ENCODE measurements at regions not wholly inside any gene's neighbourhood (a gene's known extent, or its start where the extent isn't known, plus 50 kb on each side); places are given as distances from the start of the nearest gene placed in this dataset.

DNA sequence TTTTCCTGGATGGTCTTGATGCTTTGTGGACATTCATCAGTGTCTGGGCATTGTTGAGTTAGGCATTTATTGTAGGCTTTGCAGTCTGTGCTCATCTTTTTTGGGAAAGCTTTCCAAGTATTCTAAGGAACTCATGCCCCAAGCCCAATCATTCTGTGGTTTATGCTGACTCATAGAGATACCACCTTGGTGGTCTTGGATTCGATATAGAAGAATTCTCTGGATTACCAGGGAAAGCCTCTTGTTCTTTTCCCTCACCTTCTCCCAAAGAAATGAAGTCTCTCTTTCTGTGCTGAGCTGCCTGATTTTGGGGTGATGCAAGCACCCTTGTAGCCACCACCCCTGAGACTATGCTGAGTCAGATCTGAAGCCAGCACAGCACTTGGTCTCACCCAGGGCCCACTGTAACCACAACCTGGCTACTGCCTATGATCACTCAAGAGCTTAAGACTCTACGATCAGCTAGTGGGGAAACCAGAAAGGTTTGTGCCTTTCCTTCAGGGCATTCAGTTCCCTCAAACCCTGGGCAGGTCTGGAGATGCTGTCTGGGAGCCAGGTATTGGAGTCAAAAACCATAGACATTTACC, 422.6 kb downstream of the NUF2 start:
- no peak for DNase-seq (ENCODE audit: low read depth)

DNA sequence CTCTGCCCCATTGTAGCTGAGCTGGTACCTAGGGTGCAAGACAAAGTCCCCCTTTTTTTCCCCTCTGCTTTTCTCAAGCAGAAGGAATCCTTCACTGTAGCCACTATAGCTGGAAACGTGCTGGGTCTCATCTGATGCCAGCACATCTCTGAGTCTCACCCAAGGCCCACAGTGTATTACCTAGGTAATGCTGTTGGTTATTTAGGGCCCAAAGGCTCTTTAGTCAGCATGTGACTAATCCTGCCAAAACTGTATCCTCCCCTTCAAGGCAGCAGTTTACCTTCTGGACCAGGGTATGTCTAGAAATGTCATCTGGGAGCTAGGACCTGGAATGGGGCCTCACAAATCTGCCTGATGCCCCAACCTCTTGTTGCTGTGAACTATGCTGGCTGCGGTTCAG, 423.4 kb downstream of the NUF2 start:
- DNase-seq (ENCODE audit: low read depth), result no peak

DNA sequence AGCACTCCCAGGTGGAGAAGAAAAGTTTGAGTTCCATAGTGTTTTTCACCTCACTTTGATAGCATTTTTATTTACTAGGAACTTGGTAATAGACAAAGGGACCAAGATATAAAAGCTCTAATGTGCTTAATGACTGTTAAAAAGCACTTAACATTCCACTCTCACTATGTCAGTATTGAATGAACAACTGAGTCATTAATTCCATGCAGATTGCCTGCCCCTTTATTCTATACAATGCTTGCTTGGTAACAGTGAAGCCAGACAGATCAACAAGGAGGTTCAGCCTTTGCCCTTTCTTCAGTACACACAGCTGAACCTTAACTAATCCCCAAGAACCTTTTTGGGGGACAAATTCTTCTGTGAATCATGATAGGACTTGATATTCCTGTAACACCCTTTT, 425.5 kb downstream of the NUF2 start:
- no peak for DNase-seq (ENCODE audit: low read depth)

DNA sequence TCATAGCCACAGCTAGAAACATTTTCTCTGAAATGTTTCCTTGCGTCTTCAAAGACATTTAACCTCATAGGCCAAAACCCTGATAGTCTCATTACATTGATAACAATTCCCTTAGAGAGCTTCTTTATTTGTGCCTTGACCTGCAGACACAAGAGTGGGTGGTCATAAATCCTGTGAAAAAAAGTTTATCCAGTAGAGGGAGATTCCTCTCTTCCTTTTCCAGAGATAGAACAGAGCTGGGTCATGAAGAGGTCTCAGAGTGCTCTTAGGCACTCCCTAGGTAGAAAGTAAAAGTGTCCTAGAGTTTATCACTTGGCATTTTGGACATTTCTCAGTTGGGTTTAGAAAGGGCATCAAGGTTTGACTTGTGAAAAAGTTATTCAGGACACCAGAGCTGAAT, 426.1 kb downstream of the NUF2 start:
- no peak for DNase-seq (ENCODE audit: low read depth)

DNA sequence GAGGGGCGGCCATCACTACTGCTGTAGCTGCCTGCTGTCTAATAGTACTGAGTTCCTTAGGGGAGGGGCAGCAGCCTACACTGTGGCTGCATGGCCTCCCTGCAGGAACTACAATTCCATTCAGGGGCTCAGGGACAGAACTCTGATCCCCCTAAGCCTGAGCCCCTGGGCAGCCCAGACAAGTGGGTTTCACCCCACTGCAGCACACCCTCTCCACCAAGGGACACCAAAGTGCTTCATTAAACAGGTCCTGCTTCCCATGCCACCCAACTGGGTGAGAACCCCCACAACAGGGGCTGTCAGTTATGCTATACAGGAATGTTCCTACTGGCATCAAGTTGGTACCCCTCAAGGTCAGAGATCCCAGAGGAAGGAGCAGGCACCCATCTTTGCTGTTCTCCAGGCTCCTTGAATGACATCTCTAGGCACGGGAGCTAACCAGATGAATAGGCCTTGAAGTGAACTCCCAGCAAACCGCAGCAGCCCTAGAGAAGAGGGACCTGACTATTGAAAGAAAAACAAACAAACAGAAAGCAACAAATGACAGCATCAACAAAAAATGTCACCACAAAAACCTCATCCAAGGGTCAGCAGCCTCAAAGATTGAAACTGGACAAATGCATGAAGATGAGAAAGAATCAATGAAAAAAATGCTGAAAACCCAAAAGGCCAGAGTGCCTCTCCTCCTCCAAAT, 437.4 kb downstream of the NUF2 start:
- DNase-seq (ENCODE audit: low read depth), result peak; percentile 29

DNA sequence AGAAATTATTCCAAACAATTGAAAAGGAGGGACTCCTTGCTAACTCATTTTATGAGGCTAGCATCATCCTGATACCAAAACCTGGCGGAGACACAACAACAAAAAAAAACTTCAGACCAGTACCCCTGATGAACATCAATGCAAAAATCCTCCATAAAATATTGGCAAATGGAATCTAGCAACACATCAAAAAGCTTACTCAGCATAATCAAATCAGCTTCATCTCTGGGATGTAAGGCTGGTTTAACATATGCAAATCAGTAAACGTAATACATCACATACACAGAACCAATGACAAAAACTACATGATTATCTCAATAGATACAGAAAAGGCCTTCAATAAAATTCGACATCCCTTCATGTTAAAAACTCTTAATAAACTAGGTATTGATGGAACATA, 440.1 kb downstream of the NUF2 start:
- DNase-seq (ENCODE audit: low read depth), result no peak

DNA sequence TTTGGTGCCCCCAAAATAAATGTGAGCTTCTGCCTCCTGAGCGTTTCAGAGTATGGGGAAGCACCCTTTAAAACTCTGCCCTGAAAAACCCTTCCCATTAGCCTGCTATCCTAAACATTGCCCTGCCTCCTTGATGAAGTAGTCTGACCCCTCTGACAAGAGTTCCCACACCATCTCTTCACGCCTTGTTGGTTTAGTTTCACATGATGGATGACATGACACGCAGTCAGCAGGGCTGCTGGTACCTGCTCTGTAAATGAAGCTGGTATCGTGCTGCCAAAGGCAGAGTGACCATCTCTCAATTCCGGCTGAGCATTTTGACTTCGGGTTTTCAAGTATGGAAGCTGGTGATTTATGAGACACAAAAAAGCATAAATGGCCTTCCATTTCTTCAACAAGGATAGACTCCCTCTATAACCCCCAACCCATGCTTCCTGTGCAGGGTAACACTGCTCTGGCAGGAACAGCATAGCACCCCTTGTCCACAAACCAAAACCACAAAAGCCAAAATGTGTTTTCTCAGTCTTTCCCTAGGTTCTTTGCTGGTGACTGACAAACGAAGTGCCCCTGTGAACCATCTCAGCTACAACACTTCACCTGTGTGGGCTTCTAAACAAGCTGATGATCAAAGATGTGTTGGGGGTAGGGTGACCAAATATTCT, 444.6 kb downstream of the NUF2 start:
- DNase-seq (ENCODE audit: low read depth), result no peak

DNA sequence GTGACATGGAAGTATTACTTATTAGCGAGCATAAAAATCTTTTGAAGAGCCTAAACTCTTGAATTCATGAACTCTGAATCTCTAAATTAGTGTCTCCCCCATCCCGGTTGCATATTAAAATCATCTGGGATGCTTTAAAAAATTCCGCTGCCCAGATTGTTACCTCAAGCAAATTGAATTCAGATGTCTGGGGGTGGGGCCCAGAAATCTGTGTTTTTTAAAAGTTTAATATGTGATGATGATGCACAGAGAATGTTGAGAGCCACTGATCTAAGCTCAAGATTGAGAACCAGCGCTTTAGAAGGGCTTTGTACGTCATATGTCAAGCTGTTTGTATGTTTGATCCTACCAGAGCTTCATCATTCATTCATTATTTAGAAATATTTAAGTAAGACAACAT, 446.8 kb downstream of the NUF2 start:
- DNase-seq (ENCODE audit: low read depth), result no peak

DNA sequence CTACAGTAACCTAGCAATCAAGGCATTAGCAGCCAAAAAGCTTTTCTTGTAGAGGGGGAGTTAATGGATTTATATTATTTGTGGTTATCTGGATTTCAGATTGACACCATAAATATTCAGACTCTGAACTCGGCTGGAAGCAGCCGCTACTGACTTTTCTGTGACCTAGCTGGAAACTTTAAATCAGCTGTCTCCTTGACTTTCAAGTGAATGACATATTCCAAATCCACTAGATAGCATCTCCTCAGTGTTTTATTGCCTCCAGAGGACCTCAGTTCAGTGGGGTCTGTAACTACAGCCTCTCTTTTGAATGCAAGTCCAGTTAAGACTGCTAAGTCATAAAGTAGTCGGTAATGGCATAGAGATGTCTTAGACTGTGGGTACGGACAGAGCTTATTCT, 448.5 kb downstream of the NUF2 start:
- no peak for DNase-seq (ENCODE audit: low read depth)

DNA sequence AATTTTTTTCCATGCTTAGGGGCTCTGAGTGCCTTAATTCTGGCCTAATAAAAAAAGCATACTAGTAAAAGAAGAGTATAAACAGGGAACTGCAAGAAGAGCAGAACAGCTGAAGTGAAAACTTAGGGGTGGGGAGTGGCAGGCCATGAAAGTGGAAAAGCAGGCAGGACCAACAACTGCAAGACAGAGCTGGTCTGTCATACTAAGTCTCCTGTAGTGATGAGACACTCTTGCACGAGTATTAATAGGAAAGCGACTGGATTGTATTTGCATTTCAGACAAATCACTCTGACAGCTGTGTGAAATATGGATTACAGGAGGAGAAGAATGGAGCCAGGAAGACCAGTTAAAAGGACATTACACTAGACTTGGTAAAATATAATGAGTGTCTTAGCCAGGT, 449.9 kb downstream of the NUF2 start:
- DNase-seq (ENCODE audit: low read depth), result no peak

DNA sequence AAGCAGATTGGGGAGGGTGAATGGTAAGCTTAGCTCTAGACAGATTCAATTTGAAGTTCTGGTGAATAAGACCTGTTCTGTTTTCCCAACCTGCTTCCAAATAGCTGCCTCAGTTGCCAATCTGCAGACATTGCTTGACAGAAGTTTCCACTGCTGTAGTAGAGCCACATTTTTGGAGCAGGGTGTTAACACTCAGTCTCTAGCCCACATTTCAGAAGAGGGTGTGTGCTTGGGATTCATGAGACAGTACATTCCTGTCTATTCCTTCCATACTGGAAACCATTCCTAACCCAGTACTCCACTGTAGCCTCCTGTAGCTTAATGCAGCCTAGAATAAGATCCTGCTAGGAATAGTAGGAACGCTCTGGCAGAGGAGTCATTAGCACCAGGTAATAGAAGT, 450.5 kb downstream of the NUF2 start:
- no peak for DNase-seq (ENCODE audit: low read depth)

DNA sequence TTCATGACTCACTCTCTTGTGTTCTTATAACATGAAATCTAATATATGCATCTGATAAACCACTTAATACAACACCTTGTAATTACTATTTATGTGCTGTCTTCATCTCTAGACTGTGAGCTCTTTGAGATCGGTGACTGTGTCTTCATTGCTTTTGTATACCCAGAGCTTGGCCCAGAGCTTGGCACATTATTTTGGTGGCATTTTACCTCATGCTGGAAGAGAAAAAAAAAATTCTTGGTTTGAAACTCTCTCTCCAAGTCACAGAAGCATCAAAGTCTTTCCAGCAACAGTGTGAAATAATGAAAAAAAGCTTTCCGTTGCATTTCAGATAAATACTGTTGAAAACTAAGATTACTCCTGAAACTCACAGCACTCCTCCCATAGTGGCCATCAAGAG, 451.6 kb downstream of the NUF2 start:
- no peak for DNase-seq (ENCODE audit: low read depth)

DNA sequence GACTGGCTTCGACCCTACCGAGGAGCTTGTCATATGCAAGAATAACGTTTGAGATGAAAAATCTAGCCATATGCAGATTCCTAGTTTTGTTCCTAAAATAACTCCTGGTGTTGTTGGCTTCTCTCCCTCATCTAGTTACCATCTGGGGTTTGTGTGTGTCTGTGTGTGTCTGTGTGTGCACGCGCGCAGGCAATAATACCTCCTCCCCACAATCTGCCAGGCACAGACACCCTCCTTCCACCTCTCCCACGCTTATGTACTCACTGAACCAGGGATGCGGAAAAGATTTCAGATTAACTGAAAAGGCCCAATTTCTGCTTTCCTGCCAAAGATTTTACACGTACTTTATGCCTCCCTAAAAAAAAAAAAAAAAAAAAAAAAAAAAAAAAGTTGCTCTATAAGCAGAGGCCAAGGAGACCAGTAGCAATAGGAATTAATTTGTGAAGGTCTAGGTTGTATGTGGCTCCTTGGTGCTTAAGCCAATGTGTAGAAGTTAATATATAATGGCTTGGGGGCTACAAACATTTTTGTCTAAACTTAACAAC, 452.7 kb downstream of the NUF2 start:
- no peak for DNase-seq (ENCODE audit: low read depth)

DNA sequence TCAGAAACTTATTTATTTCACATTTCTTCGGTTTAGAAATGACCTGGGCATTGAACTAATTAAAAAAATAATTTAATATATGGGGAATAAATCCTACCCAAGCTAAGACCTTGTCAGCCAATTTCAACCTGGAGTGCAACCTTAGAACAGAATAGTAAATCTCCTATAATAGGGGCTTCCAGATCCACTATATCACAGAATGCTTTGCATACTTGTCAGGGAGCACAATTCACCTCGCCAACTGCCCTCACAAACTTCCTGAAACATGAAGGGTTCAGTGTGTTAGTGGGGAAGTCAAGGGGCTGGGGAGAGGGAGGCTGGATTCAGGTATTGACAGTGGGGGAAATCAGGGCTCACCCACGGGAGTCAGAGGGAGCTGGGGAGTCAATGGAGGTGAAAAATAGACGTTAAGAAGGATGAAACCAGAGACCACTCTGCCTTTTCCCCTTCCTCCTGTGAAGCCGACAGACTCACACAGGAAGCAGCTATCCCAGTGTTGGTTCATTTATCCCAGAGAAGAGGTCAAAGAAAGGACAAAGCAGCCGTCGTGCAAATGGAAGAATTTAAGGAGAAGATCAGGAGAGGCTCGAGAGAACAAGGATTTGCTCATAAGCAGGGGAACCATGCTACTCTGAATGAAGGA, 453.3 kb downstream of the NUF2 start:
- DNase-seq (ENCODE audit: low read depth), result no peak

DNA sequence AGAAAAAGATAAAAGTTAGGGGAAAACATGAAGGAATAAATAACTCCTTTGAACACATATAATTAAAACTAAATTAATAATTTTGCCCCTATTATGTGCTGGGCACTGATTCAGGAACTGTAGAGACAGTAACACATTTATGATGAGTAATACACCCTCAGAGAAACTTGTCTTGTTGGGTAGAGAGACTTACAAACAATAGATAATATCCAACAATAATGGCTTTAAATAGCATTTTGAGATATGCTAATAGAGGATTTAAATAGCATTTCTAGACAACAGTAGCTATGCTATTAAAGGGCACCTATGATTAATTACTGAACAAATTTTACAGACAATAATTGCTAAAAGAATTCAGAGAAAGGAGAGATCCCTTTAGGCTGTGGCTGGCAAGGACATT, 455.5 kb downstream of the NUF2 start:
- no peak for DNase-seq (ENCODE audit: low read depth)

DNA sequence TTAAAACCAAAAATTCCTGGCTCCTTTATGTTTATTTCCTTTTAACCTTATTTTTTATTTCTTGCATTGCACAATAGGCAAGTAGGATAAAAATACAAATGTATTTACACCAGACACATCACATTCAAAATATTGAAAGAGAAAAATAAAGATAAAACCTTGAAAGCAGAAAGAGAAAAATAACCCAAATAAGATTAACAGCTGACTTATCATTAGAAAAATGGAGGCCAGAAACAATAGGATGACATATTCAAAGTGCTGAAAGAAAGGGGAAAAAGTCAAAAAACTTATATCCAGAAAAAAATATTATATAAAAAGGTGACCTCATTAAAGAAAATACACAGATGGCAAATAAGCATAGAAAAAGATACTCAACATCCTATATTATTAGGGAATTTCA, 459.4 kb downstream of the NUF2 start:
- DNase-seq (ENCODE audit: low read depth), result no peak

DNA sequence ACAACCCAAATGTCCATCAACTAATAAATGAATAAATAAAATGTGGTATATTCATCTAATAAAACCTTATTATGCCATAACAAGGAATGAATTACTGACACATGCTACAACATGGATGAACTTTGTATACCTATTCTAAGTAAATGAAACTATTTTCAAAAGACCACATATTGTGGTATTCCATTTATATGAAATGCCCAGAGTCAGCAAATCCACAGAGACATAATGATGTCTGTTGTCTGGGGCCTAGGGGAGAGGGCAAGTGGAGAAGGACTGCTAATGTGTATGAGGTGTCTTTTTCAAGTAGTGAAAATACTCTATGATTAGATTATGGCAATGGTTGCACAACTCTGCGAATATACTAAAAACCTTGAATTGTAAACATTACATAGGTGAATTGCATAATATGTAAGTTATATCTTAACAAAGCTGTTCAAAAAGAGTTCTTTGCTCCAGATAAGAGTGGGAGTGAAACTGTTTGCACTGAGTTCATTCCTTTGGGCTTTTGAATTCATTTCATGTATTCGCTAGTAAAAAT, 464.2 kb downstream of the NUF2 start:
- no peak for DNase-seq (ENCODE audit: low read depth)

DNA sequence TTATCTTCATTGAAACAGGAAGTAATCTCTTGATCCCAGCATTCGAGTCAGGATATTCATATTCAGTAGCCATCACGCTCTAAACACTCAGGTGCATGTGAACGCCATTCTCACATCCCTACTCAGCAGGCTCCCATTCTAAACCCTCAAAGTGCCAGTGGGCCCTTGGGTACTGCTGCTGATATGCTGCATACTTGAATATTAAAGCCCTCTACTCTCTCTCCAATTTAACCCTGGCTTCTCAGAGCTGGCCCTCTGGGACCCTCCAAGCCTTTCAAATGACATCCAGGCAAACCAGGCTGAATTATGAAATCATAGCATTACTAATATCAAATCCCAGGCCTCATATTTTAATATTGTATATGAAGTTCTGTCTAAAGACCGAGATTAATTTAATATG, 468.2 kb downstream of the NUF2 start:
- no peak for DNase-seq (ENCODE audit: low read depth)

DNA sequence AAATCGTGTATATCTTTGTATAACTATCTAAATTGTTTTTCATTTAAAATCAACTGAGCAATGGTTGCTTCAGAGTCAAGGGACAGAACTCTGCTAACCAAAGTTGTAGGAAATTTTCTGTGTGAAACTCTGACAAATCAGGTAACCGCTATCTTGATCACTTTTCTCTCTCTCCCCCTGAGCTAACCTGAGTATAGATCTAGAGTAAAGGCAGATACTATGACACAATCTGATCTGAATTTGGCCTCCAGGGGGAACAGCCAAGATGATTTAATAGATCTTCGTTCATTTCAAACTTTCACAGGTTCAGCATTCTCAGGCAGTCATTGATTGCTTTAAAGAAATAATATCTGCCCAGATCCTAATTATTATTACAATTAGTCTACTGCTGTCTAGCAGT, 472.8 kb downstream of the NUF2 start:
- DNase-seq (ENCODE audit: low read depth), result no peak

DNA sequence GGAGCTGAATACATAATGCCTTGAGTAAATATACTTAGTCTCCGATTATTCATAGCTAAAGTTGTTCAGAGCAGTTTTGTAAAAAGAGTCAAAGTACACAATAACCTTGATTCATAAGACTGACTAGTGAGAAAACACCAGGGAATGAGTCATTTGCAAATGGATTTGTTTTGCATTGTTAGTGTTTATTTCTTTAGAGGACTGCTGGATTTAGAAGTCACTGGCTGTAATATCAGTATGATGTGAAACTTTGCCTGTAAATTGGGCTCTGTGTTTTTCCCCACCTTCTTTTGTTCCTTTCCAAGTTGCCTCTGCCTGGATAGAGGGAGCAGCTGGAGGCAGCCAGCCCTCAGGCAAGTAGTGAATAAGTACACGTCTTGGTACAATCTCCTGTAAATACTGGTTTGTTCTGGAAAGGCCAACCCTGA, 474.7 kb downstream of the NUF2 start:
- peak; percentile 68 for DNase-seq (ENCODE audit: low read depth)

DNA sequence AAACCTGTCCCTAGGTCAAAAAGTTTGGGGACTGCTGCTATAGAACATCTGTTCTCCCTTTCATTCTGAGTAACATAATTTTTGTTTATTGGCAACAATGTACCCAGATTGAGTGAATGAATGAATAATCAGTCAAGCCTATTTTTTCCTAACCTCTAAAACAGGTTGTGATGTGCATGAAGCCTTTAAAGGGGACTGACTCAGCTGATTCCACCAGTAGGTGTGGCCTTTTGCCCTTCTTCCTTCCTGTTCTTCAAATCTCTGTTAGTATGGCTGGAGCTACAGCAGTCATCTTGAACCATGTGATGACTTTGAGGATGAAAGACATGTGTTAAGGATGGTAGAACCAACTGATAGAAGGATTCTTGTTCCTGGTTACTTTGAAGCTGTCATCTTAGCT, 476.1 kb downstream of the NUF2 start:
- DNase-seq (ENCODE audit: low read depth), result no peak

DNA sequence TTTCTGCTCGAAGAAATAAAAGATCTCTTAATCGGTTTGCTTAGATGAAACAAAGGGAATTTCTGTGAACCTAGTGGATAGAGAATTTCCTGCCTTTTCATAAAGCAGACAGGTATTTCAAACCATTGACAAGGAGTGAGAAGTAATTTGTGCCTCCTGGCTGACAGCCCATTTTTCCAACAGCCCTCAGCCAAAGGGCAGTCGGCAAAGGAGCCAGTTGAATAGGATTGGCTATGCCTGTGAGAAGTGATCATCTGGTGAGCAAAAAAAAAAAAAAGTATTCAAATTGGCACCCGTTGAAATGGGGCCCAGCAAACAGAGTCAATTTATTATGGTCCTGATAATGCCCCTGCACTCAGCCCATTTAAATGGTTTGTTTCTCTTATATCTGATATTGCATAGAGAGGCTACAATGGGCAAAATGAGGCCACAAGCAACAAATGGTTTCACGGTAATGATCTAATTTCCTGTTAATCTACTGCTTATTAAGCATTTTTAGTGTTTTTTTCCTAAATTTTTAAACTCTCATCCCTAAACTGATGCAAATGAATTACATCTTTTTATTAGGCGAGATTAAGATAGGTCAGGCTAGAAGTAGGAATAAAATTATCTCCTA, 477.5 kb downstream of the NUF2 start:
- DNase-seq (ENCODE audit: low read depth), result no peak

Measured in LHCN-M2 (cell line).